ENCODE measurements at regions not wholly inside any gene's neighbourhood (a gene's known extent, or its start where the extent isn't known, plus 50 kb on each side); places are given as distances from the start of the nearest gene placed in this dataset.

DNA sequence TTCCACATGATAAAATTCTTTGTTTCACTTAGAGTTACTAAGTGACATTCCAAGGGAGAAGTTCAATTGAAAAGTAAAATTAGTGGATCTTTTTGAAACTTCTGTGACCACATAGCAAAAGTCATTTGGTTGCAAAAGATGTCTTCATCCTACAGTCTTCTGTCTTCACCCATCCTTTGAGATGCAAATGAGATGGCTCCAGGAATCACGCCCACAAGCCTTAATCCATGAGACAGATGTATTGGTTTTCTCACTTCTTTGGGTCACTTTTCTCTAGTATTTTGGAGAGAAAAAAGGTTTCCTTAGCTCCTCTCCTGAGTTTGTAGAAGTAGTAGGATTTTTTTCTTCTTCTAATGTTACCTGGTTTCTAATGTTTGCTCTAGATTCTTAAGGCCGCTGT lies 259.5 kb upstream of the SLC10A2 start:
- TF ChIP-seq CTCF (IDR thresholded peaks at IDR 0.05) (no peak), POLR2A (IDR thresholded peaks at IDR 0.05) (no peak)
